AG09309 (cell line): ENCODE measurements at regions not wholly inside any gene's neighbourhood (a gene's known extent, or its start where the extent isn't known, plus 50 kb on each side); places are given as distances from the start of the nearest gene placed in this dataset.

Experiments
- DNase-seq: peaks from one replicate; pipeline ENCODE4 v3.0.0-alpha.2; 2010; ENCODE audit warnings: low read depth
- H3K4me3 ChIP-seq: 2 replicates; pipeline ENCODE4 v1.5.1; 2011; ENCODE audit warnings: mild to moderate bottlenecking, low read depth, low read length, moderate library complexity; ENCODE audit not compliant: control insufficient read depth
- CTCF ChIP-seq: IDR thresholded peaks from 2 replicates; pipeline ENCODE4 v1.5.1; 2011; ENCODE audit warnings: mild to moderate bottlenecking, low read depth, low read length, inconsistent platforms; ENCODE audit not compliant: insufficient read depth, control insufficient read depth; ENCODE audit errors: missing control alignments

GRCh38 chr17:70464995-70465394 is 295.7 kb downstream of the KCNJ2 start:
- DNase-seq = no peak
- H3K4me3 ChIP-seq = no peak overlapping the region
- no peak for TF ChIP-seq CTCF

- H3K4me3 ChIP-seq = no peak overlapping the region
- DNase-seq = no peak
- no peak for TF ChIP-seq CTCF
These were observed 299.3 kb downstream of the KCNJ2 start for GRCh38 chr17:70468661-70469060.

- DNase-seq = no peak
- no peak overlapping the region for H3K4me3 ChIP-seq
- no peak for TF ChIP-seq CTCF
These were observed 303.7 kb downstream of the KCNJ2 start for GRCh38 chr17:70473049-70473448.

- H3K4me3 ChIP-seq = no peak overlapping the region
- no peak for DNase-seq
- no peak for TF ChIP-seq CTCF
These were observed 307.0 kb downstream of the KCNJ2 start for GRCh38 chr17:70476368-70476767.

GRCh38 chr17:70478902-70479301 is 309.6 kb downstream of the KCNJ2 start:
- no peak overlapping the region for H3K4me3 ChIP-seq
- no peak for TF ChIP-seq CTCF
- DNase-seq = no peak

GRCh38 chr17:70479779-70480178 is 310.4 kb downstream of the KCNJ2 start:
- no peak for DNase-seq
- H3K4me3 ChIP-seq = no peak overlapping the region
- no peak for TF ChIP-seq CTCF

- no peak for DNase-seq
- TF ChIP-seq CTCF = no peak
These were observed 314.3 kb downstream of the KCNJ2 start for GRCh38 chr17:70483624-70484023.

More at GRCh38 chr17:70483624-70484023, 314.3 kb downstream of the KCNJ2 start:
- no peak overlapping the region for H3K4me3 ChIP-seq
